ENCODE measurements at regions not wholly inside any gene's neighbourhood (a gene's known extent, or its start where the extent isn't known, plus 50 kb on each side); places are given as distances from the start of the nearest gene placed in this dataset.

DNA sequence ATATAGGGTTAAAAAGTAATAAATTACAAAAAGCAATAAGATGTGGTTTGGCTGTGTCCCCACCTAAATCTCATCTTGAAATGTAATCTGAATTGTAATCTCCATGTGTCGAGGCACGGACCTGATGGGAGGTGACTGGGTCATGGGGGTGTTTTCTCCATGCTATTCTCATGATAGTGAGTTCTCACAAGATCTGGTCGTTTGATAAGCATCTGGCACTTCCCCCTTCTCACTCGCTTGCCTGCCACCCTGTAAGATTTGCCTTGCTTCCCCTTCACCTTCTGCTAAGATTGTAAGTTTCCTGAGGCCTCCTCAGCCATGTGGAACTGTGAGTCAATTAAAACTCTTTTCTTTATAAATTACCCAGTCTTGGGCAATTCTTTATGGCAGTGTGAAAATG is 577.4 kb downstream of the TBC1D4 start:
- 22% methylated on average over 4 of the region's 4 CpGs for WGBS (ENCODE audit: insufficient coverage, low coverage, missing lambda C conversion rate)
- H3K4me1 ChIP-seq (replicated peaks in 1 of 2; ENCODE audit: control insufficient read depth in 2 of 2, insufficient read depth in 2 of 2, low read length in 2 of 2): no peaks in the 10 kb centered on the region; a peak in 2 of 5 replicates
- H4K20me1 ChIP-seq (replicated peaks; ENCODE audit: control insufficient read depth, insufficient read depth, low read length): no peaks in the 10 kb centered on the region
- no peak overlapping the region for H3K4me2 ChIP-seq (ENCODE audit: insufficient read depth, low read length)
- intact Hi-C loops (cut with micrococcal nuclease): no loop called here
- H2AFZ ChIP-seq (ENCODE audit: low read depth, low read length): no peak overlapping the region
- no peaks in the 10 kb centered on the region for H3K36me3 ChIP-seq (ENCODE audit: control insufficient read depth, insufficient read depth, low read length)
- no peak overlapping the region for H3K4me3 ChIP-seq
- no peak for DNase-seq (ENCODE audit: extremely low read depth in 1 of 4, low spot score in 3 of 4)
- no peak overlapping the region for H3K9ac ChIP-seq (ENCODE audit: insufficient read depth in 1 of 2, low read depth in 2 of 2, low read length in 2 of 2)
- H3K9me3 ChIP-seq (replicated peaks; ENCODE audit: control insufficient read depth, insufficient read depth, low read depth, low read length): no peaks in the 10 kb centered on the region
- H3K27me3 ChIP-seq (ENCODE audit: control insufficient read depth in 2 of 2, insufficient read depth in 2 of 2, low read length in 2 of 2): no peaks in the 10 kb centered on the region
- no peak overlapping the region for H3K27ac ChIP-seq (ENCODE audit: extremely low read depth, low read depth, low read length)
- ChIA-PET POLR2A (no interaction called here), CTCF (ENCODE audit: low intra/inter-chr PET ratio) (no interaction called here)
- H3K79me2 ChIP-seq (ENCODE audit: control insufficient read depth, insufficient read depth, low read length): no peaks in the 10 kb centered on the region
- BruUV-seq (replicated peaks): no TSS peak
- FAIRE-seq: no peak
- TF ChIP-seq, protein P1, sequence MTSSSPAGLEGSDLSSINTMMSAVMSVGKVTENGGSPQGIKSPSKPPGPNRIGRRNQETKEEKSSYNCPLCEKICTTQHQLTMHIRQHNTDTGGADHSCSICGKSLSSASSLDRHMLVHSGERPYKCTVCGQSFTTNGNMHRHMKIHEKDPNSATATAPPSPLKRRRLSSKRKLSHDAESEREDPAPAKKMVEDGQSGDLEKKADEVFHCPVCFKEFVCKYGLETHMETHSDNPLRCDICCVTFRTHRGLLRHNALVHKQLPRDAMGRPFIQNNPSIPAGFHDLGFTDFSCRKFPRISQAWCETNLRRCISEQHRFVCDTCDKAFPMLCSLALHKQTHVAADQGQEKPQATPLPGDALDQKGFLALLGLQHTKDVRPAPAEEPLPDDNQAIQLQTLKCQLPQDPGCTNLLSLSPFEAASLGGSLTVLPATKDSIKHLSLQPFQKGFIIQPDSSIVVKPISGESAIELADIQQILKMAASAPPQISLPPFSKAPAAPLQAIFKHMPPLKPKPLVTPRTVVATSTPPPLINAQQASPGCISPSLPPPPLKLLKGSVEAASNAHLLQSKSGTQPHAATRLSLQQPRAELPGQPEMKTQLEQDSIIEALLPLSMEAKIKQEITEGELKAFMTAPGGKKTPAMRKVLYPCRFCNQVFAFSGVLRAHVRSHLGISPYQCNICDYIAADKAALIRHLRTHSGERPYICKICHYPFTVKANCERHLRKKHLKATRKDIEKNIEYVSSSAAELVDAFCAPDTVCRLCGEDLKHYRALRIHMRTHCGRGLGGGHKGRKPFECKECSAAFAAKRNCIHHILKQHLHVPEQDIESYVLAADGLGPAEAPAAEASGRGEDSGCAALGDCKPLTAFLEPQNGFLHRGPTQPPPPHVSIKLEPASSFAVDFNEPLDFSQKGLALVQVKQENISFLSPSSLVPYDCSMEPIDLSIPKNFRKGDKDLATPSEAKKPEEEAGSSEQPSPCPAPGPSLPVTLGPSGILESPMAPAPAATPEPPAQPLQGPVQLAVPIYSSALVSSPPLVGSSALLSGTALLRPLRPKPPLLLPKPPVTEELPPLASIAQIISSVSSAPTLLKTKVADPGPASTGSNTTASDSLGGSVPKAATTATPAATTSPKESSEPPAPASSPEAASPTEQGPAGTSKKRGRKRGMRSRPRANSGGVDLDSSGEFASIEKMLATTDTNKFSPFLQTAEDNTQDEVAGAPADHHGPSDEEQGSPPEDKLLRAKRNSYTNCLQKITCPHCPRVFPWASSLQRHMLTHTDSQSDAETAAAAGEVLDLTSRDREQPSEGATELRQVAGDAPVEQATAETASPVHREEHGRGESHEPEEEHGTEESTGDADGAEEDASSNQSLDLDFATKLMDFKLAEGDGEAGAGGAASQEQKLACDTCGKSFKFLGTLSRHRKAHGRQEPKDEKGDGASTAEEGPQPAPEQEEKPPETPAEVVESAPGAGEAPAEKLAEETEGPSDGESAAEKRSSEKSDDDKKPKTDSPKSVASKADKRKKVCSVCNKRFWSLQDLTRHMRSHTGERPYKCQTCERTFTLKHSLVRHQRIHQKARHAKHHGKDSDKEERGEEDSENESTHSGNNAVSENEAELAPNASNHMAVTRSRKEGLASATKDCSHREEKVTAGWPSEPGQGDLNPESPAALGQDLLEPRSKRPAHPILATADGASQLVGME (CRISPR knock-in tag; IDR thresholded peaks at IDR 0.05): no peak
- TF ChIP-seq SPI1 (IDR thresholded peaks at IDR 0.05; ENCODE audit: borderline replicate concordance, low read depth, low read length): peak; percentile 39; the same call in 1 of the 2 replicates
- TF ChIP-seq ETV6 (IDR thresholded peaks at IDR 0.05; ENCODE audit: borderline replicate concordance in 1 of 2, low read depth in 2 of 2, low read length in 1 of 2): no peak
- no peak for TF ChIP-seq ETV6 (CRISPR knock-in tag; IDR thresholded peaks at IDR 0.05; ENCODE audit: borderline replicate concordance)
- no peaks in the 10 kb centered on the region for H3K9me1 ChIP-seq (ENCODE audit: control insufficient read depth, insufficient read depth, low read length)
- in situ Hi-C loops (cut with MboI): no loop called here
- ATAC-seq: no peak

All from K562 (cell line).